NOMO-1 treated with DMSO at 0.1 percent for 48 hours (cell line): ENCODE measurements at regions not wholly inside any gene's neighbourhood (a gene's known extent, or its start where the extent isn't known, plus 50 kb on each side); places are given as distances from the start of the nearest gene placed in this dataset.

ENCODE experiments used
- DNase-seq: peaks from one replicate; lab custom pipeline; 2025; ENCODE audit not compliant: unreplicated experiment; lab: John Stamatoyannopoulos, UW

- DNase-seq = no peak
These were observed 478.7 kb downstream of the PDCD6IP start for GRCh38 chr3:34277110-34277509.

DNA sequence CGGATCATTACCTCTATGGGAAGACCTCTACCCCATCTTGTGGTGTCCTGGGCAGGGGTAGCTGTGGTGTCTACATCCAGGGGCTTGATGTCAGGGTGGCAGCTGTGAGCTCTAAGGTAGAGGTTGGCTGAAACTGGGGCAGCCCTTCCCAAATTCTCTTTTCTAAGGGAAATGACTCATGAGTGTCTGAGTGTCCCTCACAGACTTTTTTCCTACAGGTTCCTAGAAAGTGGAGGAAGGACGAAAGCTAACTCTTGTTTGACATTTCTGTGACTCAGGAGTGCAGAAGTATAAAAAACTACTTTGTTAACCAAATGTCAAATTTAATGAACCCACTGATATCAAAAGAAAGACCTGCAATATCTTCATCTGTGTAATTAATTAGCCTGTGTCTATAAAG lies 481.5 kb downstream of the PDCD6IP start:
- DNase-seq = no peak

GRCh38 chr3:34283751-34284150 lies 485.3 kb downstream of the PDCD6IP start:
- no peak for DNase-seq

GRCh38 chr3:34284959-34285826 lies 486.8 kb downstream of the PDCD6IP start:
- DNase-seq = no peak

DNA sequence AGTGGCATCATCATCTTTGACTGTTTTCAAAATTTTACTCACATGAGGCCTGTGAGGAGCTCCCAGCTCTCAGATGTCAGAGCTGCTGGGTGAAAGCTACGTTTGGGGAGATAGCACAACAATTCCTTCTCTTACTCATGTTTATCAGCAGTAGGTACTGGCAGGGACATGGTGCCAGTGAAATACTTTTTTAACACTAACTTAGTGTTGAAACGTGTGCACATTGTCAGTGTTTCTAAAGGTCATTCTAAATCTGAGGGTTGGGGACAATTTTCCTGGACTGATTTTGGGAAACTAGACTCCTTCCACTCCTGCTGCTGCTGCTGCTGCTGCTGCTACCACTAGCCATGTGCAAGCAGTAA lies 487.4 kb downstream of the PDCD6IP start:
- no peak for DNase-seq

GRCh38 chr3:34292605-34293300 lies 494.3 kb downstream of the PDCD6IP start:
- DNase-seq = no peak

GRCh38 chr3:34294240-34294639 lies 495.8 kb downstream of the PDCD6IP start:
- DNase-seq = no peak

DNA sequence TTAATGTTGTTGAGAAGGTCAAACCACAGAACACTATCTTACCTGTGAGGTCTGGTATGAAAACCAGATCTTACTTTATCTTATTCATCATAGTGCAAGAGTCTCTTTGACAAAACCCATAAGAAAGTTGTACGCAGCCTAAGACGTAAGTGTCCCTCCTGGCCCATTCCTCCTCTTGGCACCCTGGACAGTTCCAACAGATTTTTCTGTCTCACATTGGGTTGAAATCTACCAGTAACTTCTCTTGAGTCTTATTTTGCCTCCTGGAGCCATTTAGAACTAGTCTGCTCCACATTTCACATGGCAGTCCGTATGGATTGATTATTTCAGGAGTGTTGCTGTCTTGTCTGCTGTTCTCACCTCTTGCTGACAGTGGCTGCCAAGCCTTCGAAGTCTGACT lies 498.4 kb downstream of the PDCD6IP start:
- DNase-seq = no peak

DNA sequence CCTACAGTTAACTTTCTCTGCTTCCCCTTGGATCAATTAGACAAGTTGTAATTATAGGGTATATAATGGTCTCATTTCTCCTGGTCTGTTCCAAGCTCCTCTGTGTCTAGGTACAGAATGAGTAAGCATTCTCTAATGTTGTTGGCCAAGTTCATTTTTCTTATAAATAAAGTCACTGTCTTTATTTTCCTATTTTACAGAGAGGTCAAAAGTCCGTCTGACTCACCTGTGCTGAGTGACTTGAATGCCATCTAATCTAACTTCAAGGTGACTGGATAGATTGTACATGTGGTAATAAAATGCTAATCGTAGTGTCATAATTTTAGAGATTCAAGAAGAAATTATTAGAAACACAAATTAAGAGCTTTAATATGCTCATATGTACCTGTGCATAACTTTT lies 500.2 kb downstream of the PDCD6IP start:
- no peak for DNase-seq

DNA sequence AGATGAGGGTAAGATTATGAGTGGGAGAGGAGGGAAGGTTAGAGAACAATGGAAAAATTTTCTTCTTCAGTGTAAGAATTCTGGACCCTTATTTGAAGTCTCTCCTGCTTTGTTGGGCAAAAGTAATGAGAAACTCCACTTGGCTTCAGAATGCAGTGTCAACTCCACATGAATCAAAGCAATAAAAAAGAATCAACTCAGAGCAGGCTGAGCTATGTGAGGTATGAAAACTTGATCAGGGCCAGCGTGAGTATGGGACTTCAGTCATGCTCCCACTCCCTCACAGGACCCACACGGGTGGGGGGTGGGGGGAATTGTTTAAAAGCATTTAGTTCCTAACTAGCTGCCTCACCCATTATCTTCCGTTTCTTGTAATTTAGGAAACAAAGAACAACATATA lies 502.2 kb downstream of the PDCD6IP start:
- DNase-seq = no peak

GRCh38 chr3:34301313-34301712 lies 502.9 kb downstream of the PDCD6IP start:
- DNase-seq = no peak

GRCh38 chr3:34305266-34305665 lies 506.8 kb downstream of the PDCD6IP start:
- no peak for DNase-seq

GRCh38 chr3:34312684-34313083 lies 514.3 kb downstream of the PDCD6IP start:
- DNase-seq = no peak

DNA sequence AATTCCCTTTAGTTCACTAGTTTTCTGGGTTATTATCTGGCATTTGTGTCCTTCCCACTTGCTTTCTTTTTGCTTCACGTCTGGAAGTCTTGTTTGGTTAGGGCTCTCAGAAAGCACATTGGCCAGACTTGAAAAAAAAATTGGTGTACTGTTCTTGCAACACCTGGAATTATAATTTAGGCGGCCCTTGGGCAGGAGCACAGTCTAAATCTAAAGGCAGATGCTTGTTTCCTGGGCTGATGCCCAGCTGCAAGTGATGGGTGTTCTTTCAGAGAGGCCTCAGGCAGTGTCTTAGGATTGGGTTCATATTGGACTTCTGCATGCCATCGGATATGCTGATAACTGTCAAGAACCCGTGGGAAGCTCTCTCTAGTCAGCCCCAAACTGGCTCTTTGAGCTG lies 521.5 kb downstream of the PDCD6IP start:
- DNase-seq = no peak

- no peak for DNase-seq
These were observed 525.1 kb downstream of the PDCD6IP start for GRCh38 chr3:34323517-34323916.

GRCh38 chr3:34346656-34347055 lies 548.2 kb downstream of the PDCD6IP start:
- DNase-seq = no peak

- DNase-seq = no peak
These were observed 553.7 kb downstream of the PDCD6IP start for GRCh38 chr3:34351882-34352777.

DNA sequence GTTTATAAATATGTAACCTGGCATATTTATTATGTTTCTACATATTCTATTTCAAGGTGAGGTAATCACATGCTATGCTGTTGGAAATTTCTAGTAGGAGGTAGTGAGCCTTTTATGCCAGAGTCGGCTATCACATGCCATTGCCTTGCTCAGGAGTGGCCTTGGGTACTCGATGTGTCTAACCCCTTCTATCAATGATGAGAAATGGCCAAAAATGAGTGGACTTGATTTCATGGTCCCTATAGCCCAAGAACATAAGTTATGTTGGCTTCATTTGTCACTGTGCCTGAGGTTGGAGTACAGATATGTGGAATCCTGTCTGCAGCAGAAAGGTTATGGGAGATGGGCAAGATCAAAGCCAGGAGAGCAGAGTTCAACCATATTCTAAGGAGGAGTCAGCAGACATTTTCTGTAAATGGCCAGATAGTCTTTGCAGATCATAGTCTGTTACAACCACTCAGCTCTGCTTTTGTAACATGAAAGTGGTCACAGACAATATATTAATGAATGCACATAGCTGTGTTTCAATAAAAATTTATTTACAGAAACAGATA lies 554.4 kb downstream of the PDCD6IP start:
- no peak for DNase-seq

GRCh38 chr3:34357461-34357860 lies 559.0 kb downstream of the PDCD6IP start:
- no peak for DNase-seq

DNA sequence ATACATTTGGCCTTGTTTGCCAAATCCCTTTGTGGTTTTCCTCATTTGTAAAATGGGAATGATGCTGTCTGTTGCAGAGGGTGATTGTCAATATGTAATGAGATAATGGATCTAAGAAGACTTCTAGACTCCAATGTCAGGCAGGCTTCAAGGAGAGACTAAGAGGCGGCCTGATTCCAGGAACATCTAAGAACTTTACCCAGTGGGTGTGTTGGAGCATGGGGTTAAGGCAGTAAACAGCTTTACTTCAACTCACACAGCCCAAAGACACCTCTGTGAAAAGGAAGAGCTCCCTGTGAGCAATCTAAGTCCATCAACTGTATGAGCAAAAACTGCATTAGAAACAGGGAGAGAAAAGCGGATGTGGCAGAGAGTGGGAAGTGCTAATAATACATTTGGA lies 560.6 kb downstream of the PDCD6IP start:
- peak; percentile 0 for DNase-seq

DNA sequence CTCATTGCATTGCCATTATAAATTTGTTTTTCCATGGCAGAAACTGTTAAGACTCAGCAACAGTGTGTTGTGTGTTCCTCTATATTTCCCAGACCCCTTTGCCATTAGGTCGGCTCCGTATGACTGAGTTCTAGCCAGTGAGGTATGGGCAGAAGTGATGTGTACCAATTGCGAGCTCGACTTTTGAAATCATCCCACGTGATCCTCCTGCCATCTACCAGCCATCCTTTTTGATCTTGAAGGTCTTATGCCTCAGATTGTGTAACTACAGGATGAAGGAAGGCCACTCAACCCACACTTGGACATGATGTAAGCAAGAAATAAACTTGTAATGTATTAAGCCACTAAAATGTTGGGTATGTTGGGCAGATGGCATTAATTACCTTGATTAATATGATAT lies 562.3 kb downstream of the PDCD6IP start:
- DNase-seq = no peak
